NCI-H748 treated with DMSO at 0.1 percent for 48 hours (cell line): ENCODE measurements at regions not wholly inside any gene's neighbourhood (a gene's known extent, or its start where the extent isn't known, plus 50 kb on each side); places are given as distances from the start of the nearest gene placed in this dataset.
"Not testable (repeated sequence)": the region's sequence is repeated elsewhere in the genome, so short reads cannot be mapped to it uniquely, and the experiment has no call there.

Experiments used
- DNase-seq: peaks from one replicate; lab custom pipeline; 2025; lab: John Stamatoyannopoulos, UW

GRCh38 chr7:81045491-81046030 lies 126.7 kb upstream of the SEMA3C start:
- DNase-seq = no peak

DNA sequence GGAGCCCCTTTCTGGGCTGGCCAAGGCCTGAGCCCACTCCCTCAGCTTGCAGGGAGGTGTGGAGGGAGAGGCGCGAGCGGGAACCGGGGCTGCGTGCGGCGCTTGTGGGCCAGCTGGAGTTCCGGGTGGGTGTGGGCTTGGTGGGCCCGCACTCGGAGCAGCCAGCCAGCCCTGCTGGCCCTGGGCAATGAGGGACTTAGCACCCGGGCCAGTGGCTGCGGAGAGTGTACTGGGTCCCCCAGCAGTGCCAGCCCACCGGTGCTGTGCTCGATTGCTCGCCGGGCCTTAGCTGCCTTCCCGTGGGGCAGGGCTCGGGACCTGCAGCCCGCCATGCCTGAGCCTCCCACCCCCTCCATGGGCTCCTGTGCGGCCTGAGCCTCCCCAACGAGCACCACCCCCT lies 123.8 kb upstream of the SEMA3C start:
- not testable (repeated sequence) for DNase-seq

- no peak for DNase-seq
These were observed 121.6 kb upstream of the SEMA3C start for GRCh38 chr7:81040496-81040895.

GRCh38 chr7:81036871-81037270 lies 118.0 kb upstream of the SEMA3C start:
- no peak for DNase-seq

DNA sequence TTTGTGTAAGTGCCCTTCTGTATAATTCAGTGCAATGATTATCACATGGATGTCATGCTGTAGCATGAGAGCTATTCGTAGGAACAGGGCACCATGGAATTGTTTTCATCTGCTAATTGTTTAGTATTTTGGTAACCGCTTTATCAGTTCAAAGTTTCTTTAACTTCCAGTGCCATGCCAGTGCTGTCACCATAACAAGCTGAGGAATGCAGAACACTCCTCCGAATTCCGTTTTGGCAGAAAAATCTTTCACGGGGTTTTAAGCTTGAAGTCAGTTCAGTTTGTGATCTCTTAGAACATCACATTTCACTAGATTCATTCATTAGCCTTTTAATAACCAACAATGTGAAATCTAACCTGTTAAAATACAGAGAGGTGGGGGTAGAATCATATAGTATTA lies 117.2 kb upstream of the SEMA3C start:
- DNase-seq = no peak

DNA sequence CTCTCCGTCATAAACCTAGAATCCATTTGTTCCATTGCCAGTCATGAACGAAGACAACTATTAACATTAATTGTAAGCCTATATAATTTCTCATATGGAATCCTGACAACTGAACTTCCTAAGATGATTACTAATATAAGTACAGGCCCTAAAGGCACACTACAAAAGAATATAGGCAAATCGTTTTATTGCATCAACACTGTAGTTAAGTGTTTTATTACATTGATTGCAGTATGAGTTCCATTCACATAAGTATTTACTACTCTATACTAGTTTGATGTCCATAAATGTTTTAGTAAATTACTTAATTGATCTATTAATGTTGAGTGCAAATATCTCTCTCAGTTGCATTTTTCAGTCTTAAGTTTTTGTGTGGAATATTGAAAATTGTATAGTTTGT lies 113.1 kb upstream of the SEMA3C start:
- DNase-seq = no peak

- DNase-seq = no peak
These were observed 112.4 kb upstream of the SEMA3C start for GRCh38 chr7:81031243-81031642.

- no peak for DNase-seq
These were observed 111.6 kb upstream of the SEMA3C start for GRCh38 chr7:81030472-81030871.

DNA sequence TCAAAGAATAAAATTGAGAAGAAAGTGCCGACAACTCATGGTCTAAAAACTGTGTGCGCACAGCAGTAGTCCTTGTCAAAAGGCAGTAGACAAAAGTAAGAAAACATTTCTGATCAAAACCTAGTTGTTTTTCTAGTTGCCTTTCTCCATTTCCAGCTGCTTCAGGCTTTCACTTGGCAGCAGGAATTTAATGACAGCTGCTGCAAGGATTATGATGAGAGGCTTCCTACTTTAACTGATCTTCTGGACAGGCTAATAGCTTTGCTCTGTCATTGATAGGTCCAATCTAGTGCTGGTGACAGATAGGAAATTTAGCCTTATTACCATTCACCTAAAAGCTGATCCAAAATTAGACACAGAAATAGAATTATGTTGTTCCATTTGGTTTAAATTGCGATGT lies 110.7 kb upstream of the SEMA3C start:
- DNase-seq = no peak

GRCh38 chr7:81025360-81025759 lies 106.5 kb upstream of the SEMA3C start:
- peak; percentile 53 for DNase-seq

DNA sequence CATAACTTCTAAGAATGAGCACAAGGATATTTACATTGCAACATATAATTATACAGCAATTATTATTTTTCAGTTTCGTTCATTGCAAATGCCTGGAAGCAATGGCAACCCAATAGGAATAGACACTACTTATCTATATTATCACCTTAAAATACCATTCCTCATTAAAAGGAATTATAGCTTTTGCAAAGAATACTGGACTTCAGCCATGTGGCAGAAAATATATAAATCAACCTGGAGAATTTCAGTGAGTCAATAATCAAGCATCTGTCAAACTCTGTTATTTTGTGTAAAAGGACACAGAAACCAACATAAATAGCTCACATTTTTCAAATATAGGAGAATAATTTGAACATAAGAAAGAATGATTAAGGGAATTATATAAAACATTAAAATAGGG lies 96.1 kb upstream of the SEMA3C start:
- no peak for DNase-seq

DNA sequence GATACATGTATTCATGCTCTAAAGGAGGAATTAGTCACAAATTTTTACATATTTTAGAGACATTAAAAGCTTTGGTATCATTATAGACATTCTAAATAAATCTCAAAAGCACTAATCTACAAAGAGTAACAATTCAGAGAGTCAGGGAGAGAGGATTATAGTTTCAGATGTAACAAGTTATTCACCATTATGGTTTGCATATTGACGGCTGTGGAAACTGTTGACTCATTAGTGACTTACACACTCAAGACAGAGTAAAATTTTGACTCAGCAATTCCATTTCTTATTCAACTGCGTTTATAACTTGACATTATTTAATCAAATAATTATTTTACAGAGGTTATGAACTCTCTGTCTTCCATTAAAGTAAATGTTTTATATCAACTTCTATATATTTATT lies 95.4 kb upstream of the SEMA3C start:
- no peak for DNase-seq

DNA sequence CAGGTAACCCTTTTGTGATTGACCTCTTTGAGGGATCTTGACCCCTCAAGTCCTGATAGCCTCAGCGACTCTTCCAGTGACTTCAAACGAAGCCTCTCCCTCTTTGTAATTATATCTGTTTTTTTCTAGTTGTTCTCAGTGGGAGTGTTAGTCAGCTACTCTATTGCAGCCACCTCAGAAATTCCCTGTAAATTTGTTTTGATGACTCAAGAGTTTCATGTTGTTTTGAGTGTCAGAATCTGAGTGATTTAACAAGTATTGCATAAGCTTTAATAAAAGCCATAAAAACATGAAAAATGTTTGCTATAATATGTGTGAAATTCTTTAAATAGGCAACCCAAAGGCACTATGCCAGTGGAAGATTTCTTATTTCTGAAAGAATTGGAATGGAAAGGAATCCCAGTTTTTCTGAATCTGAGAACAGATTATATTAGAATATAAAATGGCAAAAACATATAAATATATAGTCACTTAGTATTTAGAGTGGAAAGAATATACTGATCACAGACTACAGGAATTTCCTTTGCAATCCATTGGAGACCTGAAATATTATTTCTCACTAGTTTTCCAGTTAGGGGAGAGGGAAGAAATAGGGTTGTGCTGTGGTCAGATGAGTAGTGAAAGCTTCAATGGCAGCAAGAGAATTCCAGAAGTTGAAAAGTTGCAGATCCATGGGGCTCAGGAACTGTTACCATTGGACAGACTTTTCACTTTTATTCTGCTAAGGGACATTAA lies 94.4 kb upstream of the SEMA3C start:
- no peak for DNase-seq

DNA sequence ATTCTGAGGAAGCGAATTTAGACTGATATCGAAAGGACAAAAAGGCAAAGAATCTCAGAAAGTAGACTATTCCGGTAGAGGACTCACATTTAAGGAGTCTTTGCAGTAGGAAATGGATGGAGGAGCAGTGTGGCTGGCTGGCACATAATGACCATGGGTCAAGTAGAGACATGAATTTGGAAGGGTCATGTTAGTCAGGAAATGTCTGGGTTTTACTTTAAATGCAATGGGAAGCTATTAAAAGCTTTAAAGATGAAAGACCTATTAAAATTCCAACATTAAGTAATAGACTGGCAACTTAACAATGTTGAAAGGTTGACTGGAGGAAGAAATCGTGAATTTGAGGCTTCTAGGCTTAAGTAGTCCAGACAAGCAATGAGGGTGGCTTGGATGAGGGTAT lies 90.0 kb upstream of the SEMA3C start:
- DNase-seq = no peak

- no peak for DNase-seq
These were observed 88.2 kb upstream of the SEMA3C start for GRCh38 chr7:81007051-81007450.

DNA sequence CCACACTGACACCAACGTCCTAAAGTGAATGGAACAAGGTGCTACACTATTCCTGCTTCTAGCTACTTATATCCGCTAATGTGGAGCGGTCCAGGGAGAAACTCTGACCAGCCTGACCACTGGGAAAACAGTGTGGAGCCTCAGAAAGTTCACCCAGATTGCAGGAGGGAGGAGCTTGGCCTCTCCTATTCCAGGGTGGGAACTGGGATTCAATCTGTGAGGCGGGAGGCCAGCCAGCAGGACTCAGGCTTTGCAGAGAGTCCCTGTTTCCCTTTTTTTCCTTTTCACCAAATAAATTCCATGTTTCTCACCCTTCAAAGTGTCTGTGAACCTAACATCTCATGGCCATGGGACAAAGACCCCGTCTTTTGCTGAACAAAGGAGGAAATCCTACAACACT lies 86.4 kb upstream of the SEMA3C start:
- no peak for DNase-seq

- DNase-seq = no peak
These were observed 85.2 kb upstream of the SEMA3C start for GRCh38 chr7:81004098-81004497.

GRCh38 chr7:81003326-81003725 lies 84.5 kb upstream of the SEMA3C start:
- no peak for DNase-seq

GRCh38 chr7:81002421-81002820 lies 83.6 kb upstream of the SEMA3C start:
- no peak for DNase-seq

- DNase-seq = no peak
These were observed 80.9 kb upstream of the SEMA3C start for GRCh38 chr7:80999771-81000170.

GRCh38 chr7:80999100-80999499 lies 80.2 kb upstream of the SEMA3C start:
- no peak for DNase-seq

GRCh38 chr7:80997841-80998240 lies 79.0 kb upstream of the SEMA3C start:
- DNase-seq = no peak

- not testable (repeated sequence) for DNase-seq
These were observed 77.4 kb upstream of the SEMA3C start for GRCh38 chr7:80996236-80996635.

- no peak for DNase-seq
These were observed 72.8 kb upstream of the SEMA3C start for GRCh38 chr7:80991654-80992053.
